RPMI7951 (cell line): ENCODE measurements at regions not wholly inside any gene's neighbourhood (a gene's known extent, or its start where the extent isn't known, plus 50 kb on each side); places are given as distances from the start of the nearest gene placed in this dataset.
"Not testable (repeated sequence)": the region's sequence is repeated elsewhere in the genome, so short reads cannot be mapped to it uniquely, and the experiment has no call there.

Source experiments
- DNase-seq: peaks from one replicate; pipeline ENCODE4 v3.0.0-alpha.2; 2012; ENCODE audit warnings: low read depth

DNA sequence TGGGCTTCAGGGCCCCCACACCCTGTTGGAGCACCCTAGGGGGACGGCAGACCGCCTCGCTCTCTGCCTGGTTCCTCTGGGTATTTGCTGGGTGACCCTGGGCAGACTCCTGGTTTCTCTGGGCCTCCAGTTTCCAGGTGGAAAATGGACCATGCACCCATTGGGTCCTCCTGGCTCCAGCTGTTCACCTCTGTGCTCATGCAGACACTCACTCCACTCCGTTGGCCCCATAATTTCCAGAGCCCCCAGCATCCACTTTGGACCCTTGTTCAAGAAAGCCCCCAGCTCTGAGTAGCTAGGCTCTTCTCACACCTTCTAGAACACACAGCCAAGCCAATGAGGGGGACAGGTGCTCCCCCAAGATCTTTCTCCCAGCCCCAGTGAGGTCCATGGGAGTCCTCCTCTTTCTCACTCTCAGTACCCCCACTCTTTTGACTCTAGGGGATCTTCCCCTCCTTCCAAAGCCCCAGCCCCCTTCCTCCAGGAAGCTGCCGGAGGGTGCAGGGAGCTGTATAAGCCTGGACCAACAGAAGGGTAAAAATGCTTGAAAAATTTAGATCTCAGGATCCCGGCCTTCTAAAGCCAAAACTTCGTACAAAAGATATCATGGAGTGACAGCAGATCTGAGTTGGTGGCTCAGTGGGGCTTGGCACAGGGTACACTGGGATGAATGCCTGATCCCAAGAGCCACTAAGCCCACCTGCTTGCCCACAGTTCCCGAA is 174.8 kb upstream of the RTL1 start:
- no peak for DNase-seq

DNA sequence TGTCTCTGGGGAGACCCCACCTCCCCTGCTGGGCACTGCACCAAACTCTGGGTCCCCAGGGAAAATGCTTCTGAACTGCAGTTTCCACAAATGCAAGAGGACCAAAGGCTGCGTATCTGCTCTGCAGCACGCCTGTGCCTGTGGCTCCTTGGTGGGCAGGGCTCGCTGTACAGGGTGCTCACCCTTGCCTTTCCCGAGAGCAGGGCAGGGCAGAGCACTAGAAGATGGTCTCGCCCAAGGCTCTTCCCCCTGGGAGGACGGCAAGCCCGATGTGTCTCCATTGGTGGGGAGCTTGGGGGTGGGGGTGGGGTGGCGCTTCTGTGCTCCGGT is 175.3 kb upstream of the RTL1 start:
- DNase-seq: no peak

DNA sequence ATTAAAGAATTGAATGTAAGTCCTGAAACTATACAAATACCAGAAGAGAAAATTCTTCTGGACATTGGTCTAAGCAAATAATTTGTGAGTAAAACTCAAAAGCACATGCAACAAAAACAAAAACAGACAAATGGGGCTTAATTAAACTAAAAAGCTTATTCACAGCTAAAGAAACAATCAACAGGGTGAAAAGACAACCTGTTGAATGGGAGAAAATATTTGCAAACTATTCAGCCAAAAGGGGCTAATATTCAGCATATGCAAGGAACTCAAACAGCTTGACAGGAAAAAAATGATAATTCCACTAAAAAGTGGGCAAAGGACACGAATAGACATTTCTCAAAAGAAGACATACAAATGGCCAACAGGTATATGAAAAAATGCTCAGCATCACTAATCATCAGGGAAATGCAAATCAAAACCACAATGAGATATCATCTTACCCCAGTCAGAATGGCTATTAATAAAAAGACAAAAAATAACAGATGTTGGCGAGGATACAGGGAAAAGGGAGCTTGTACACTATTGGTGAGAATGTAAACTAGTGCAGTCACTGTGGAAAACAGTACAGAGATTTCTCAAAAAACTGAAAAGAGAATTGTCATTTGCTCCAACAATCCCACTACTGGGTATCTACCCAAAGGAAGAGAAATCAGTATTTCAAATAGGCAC is 177.5 kb upstream of the RTL1 start:
- no peak for DNase-seq

DNA sequence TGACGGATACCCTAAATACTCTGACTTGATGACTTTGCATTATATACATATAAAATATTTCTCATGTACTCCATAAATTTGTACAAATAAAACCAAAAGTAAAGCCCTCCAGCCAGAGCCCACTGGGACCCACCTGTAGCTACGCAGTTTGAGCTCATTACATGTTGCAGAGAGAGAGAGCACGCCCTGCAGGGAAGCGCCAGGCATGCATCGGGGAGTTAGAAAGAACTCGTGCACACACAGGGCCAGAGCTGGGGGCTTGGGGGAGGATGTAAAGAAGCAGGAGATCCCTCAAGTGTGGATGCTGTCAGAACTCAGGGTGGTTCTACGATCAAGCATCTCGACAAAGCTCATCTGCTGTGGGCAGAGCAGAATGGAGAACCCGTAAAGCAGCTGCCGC is 178.5 kb upstream of the RTL1 start:
- DNase-seq: no peak

DNA sequence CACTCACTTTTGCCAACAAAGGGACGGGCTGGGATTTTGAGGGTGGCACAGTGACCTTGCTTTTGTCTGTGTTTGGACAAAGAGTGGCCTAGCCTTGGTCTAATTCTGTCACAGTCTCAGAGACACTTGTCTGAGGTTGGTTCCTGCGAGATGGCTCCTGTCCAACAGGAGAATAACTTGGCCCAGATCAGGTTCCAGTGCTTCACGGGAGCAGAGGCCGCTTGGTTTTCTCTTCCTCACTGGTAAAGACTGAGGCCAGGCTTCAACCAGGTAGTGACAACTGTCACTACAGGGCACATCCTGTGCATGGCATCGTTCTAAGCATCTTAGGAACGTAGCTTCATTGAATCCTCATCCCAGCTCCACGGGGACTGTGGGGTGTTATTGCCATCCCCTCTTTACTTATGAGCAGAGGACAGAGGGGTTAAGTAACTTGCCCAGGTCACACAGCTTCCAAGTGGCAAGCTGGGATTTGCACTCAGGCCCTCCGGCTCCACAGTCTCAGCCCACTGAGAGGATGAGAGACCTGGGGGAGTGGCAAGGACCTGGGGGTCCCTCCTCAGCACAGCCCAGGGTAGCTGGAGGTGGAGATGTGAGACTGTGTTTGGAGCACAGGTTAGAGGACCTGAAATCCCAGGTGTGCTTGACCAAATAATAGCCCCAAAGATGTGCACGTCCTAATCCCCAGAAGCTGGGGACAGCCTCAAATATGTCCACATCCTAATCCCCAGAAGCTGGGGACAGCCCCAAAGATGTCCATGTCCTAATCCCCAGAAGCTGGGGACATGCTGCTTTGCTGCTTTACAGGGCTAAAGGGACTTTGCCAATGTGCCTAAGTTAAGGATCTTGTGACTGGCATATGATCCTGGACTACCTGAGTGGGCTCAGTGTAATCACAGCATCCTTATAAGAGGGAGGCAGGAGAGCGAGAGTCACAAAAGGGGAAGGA is 179.2 kb upstream of the RTL1 start:
- no peak for DNase-seq

DNA sequence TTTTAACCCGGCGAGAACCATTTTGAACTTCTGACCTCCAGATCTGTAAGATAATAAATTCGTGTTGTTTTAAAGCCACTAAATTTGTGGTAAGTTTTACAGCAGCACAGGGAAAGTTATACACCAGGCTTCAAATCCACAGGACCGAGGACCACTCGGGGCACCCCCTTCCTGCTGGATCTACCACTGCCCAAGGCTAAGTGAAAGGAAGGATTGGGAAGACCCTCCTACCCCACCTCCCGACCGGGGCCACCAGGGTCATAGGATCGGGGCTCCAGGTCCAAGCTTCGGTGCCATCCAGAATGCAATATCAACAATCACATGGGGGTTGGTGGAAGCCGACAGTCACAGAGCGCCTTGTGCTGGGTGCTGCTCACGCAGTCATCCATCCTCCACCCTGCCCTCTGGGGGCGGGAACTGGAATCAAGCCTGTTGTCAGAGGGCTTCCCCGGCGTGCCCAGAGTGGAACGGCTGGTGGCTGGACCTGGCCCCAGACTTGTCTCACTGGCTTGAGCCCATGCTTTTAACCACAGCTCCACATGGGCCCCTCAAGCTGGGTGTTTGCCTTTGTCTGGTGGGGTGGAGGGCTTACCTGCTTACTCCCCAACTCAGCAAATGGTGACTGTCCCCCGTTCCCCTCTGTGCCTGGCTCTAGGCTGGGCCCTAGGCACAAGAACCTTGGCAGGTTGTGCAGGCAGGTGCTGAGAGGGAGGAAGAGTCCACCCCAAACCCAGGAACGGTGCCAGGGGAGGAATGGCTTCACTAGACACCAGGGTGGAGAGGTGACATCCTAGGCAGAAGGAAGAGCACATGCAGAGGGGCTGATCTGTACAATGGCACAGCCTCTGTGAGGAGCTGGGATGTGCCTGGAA is 180.3 kb upstream of the RTL1 start:
- DNase-seq: peak; percentile 30

DNA sequence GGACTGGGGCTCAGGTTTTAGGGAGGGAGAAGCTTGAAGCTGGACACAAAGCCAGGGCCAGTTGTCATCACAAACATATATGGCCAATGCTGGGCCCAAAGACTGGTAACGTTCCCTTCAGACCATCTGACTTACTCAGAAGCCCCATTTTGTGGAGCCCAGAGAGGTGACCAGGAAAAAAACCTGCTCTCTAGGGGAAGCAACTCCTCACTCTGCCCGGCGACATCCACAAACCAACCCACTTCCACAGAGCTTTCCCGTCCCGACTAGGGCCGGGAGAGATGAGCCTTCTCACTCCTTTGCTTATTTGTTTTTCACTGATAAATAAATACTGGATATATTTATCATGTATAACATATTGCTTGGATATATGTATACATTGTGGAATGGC is 180.9 kb upstream of the RTL1 start:
- DNase-seq: no peak

DNA sequence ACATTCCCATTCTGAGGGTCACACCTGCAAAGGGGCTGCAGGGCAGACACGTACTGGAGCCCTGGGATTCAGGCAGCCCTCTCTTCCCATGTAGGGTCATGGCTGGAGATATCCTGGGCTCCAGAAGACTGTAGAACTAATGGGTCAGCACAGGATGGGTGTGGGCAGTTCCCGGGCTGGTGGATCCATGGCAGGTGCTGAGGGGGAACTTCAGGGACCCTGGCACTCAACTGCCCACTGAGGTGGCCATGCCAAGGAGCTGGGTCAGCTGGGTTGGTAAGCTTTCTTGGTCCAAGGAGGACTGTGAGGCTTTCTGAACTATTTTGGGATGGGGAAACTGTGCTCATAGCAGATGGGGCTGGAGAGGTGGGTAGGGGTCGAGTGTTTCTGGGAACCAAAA is 183.4 kb upstream of the RTL1 start:
- no peak for DNase-seq

DNA sequence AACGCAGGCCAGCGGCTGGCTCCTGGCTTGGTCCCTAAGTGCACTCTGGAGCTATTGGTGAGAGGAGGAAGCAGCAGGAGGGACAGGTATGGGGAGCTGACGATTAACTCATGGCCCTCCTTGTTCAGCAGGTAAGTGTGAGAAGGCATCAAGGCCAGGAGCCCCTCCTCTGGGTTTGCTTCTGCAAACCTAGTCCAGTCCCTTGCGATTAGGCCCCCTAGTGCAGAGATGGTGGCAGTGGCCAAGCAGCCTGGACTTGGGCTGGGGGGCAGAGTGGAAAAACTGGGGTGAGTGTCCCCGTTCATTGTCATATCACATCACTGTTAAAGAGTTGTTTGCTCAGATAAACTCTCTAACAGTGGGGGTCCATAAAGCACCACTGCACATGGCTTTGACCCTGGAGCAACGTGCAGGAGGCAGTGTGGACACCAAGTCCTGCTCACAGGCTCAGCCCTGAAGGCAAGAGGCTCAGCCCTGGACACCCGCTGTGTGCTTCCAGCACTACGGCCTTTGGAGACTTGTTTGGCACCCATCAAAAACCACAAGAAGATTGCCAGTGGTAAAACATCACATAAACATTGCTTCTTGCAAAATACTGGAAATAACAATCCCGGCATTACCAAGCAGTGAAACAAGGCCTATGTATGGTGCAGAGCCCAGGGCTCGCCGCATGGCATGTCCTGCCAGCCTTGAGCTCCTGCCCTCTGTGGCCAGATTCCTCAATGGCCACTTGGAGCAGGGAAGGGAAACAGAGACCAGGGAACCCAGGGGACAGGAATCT is 184.3 kb upstream of the RTL1 start:
- peak; percentile 15 for DNase-seq

DNA sequence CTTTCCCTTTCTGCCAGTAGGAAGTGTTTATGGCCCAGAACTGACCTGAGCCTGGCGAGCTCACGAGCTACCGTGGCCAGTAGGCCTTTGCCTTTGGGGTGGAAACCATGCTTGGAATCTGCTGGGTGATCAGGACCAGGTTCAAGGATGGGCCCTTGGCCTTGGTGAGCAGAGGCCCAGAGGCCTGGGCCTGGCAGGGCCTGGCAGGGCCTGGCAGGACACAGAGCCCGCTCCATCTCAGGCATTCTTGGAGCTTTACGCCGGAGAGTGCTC is 184.8 kb upstream of the RTL1 start:
- no peak for DNase-seq

DNA sequence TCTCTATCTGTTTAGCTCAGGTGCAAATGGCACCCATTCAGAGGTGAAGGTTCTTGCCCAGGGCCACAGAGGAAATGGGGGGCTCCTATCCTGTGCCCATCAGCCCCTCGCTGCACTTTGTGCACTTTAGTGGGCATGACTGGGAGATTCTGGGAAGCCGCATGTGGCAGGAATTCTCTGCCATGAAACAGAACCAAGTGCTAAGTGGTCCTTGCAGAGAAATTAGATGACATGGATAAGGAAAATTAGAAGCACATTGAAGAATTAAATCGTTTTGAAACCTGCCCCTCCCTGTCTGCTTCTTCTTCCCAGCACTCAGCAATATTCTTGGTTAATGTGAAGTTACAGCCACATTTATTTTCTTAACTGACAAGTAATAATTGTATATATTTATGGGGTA is 185.2 kb upstream of the RTL1 start:
- DNase-seq: no peak

DNA sequence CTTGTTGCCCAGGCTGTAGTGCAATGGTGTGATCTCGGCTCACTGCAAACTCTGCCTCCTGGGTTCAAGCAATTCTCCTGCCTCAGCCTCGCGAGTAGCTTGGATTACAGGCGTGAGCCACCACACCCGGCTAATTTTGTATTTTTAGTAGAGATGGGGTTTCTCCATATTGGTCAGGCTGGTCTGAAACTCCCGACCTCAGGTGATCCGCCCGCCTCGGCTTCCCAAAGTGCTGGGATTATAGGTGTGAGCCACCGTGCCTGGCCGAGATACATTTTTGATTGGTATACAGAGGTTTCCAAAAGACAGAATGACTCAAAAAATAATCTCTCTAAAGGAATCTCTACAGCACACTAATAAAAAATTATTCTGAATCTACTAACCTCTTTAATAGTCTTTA is 187.0 kb upstream of the RTL1 start:
- not testable (repeated sequence) for DNase-seq

DNA sequence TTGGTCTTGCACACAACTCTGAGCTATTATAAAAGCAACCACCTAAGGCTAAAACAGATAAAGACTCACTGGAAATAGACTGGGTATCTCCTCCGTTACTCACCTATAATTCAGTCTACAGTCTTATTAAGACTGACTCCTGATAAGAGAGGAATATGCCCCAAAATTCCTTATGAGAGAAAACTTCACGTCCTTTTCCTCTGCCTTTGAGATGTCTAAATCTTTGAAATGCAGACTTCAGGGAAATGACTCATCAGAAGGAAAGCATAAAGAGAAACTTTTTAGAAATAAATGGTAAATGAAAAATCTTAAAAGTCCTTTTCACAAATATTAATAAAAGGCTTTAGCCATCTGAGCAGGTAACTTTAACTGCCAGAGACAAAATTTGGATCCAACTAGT is 187.5 kb upstream of the RTL1 start:
- no peak for DNase-seq

DNA sequence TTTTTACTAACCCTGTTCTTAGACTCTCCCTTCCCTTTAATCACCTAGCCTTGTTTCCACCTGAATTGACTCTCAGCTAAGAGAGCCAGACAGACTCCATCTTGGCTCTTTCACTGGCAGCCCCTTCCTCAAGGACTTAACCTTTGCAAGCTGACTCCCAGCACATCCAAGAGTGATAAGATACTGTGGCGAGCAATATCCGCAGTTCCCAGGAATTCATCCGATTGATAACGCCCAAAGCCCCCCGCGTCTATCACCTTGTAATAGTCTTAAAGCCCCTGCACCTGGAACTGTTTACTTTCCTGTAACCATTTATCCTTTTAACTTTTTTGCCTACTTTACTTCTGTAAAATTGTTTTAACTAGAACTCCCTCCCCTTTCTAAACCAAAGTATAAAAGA is 191.4 kb upstream of the RTL1 start:
- DNase-seq: not testable (repeated sequence)

DNA sequence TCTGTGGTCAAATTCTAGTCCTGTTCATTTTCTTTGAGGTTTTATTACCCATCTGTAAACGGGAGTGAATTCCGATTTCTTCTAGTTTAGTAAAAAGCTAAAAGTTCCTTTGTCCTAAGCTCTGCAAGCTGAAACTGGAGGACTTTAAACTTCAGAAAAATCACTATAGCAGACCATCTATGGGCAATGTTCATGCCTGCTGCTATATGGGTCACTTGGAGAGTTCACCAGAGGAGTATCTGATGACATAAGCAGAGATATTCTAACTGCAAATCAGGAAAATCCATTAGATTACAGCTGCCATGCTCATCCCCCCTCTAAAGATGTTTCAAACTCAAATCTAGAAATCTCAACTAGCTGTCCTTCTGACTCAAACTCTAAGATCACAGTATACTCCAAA is 193.0 kb upstream of the RTL1 start:
- DNase-seq: no peak

DNA sequence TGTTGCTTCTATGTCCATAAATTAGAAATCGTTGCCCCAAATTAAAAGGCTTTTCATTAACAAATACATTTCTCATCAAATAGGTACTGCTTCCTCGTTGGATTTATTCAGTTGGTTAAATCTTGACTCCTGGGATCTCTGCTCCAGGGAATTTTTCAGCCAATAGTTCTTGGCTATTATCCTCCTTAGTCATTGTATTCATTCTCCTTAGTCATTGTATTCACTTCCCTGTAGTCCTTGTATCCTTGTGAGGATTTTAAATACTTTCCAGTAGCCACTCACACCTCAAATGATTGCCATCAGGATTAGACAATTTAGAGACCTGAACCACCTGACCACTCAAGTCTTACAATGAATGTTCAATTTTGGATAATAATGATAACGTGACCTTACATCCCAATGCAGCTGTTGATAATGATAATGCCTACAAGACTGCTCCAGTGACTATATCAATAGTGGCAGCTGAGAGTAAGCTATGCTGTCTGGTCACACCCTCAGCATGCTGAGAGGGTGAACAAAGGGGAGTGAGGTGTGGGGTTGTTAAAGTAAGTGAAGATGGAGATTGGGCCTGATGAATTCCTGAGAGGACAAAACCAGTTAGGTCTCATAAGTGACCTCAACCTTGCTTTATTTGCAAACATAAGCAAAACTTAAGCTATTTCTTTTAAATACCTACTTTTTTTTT is 193.7 kb upstream of the RTL1 start:
- no peak for DNase-seq

DNA sequence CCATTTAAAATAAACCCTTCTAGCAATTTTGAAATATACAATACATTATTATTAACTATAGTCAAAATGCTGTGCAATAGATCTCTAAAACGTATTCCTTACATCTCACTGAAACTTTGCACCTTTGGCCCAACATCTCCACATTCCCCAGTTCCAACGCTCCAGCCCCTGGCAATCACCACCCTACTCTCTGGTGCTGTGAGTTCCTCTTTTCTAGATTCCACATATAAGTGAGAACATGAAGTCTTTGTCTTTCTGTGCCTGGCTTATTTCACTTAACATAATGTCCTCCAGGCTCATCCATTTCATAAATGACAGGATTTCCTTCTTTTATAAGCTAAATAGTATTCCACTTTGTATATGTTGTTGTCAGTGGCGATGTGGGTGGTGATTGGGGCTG is 194.7 kb upstream of the RTL1 start:
- DNase-seq: no peak

DNA sequence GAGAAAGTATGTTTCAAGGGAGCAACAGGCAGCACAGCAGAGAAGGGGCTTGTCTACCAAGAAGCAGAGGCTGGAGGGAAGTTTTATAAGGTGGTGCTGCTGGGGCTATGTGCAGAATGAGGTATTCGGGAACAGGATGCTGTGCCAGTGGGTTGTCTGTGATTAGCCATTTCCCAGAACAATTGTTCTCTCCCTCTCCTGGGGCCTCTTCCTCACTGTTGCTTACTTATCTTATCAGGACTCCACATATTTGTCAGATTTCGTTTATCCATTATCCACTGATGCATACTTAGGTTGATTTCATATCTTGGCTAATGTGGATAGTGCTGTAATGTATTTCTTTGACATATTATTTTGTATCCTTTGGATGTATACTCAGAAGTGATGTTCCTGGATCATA is 195.1 kb upstream of the RTL1 start:
- DNase-seq: no peak

DNA sequence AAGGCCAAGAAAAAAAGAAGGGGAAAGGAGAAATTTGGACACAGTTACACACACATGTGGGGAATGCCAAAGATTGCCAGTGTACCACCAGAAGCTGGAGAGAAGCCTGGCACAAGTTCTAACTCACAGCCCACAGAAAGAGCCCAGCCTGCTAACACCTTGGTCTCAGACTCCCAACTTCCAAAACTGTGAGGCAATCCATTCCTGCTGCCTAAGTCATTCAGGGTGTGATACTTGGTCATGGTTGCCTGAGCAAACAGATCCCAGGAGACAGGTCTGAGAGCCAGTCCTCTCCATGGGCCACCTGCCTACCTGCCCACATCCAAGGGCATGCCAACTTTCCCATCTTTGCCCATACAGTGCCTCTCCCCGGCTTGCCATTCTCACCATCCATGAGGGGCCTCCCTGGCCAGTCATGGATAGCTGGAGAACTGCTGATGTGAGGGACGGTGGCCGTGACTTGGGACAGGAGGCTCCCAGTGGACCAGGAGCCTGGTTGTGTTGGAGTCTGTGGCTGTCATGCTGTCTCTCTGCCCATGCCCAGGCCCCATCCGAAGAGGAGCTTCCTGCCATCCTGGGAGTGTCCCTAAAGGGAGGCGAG is 198.0 kb upstream of the RTL1 start:
- no peak for DNase-seq

DNA sequence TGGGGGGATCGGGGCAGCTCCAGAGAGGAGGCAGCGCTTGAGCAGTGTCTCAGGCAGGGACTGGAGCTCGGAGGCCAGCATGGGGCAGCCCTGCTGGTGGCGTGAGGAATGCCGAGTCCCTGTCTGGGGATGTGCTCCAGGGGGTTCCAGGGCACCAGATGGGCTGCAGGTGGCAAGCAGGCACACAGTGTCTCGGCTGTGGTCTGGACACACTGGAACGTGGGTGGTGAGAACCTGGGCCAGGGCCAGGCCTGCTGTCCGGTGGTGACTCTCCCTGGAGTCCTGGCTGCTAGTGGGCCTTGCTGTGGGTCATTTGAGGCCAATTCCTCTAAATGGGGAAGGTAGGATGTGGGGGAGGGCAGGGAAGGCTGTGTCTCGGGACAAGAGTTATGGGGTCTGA is 199.4 kb upstream of the RTL1 start:
- peak; percentile 55 for DNase-seq
